WTC11 (cell line): ENCODE measurements at regions not wholly inside any gene's neighbourhood (a gene's known extent, or its start where the extent isn't known, plus 50 kb on each side); places are given as distances from the start of the nearest gene placed in this dataset.

Source experiments
- ATAC-seq: fragments of 200-7000 bp; cut with Tn5 transposase; 2 replicates; pipeline ENCODE4 v1.10.0; 2021; ENCODE audit warnings: mild to moderate bottlenecking, moderate library complexity
- CTCF ChIA-PET: fragments of 300-600 bp; sonication (Branson Sonifier 250); formaldehyde crosslinking; loops from one replicate; lab custom pipeline; 2021; ENCODE audit warnings: antibody characterized with exemption; lab: Charles Lee
- POLR2A ChIA-PET: fragments of 350-600 bp; sonication (Branson Sonifier 250); formaldehyde crosslinking; loops from one replicate; lab custom pipeline; 2021; ENCODE audit warnings: antibody characterized with exemption; lab: Charles Lee
- DNase-seq: peaks from one replicate; pipeline ENCODE4 v3.0.0; 2021; ENCODE audit warnings: low spot score
- H3K27ac Mint-ChIP-seq: 2 replicates; pipeline ENCODE4 v1.8.0; 2021; ENCODE audit warnings: mixed read lengths
- H3K27me3 Mint-ChIP-seq: 2 replicates; pipeline ENCODE4 v1.8.0; 2021; ENCODE audit warnings: low read depth, mild to moderate bottlenecking, moderate library complexity, mixed read lengths
- H3K36me3 Mint-ChIP-seq: 2 replicates; pipeline ENCODE4 v1.8.0; 2021; ENCODE audit warnings: mixed read lengths
- H3K4me1 Mint-ChIP-seq: 2 replicates; pipeline ENCODE4 v1.8.0; 2022; ENCODE audit warnings: mixed read lengths
- H3K4me3 Mint-ChIP-seq: 2 replicates; pipeline ENCODE4 v1.8.0; 2021; ENCODE audit warnings: mild to moderate bottlenecking, moderate library complexity, mixed read lengths
- H3K9me3 Mint-ChIP-seq: 2 replicates; pipeline ENCODE4 v1.8.0; 2021; ENCODE audit warnings: mixed read lengths
- AR ChIP-seq: fragments of 250-450 bp; sonication (Bioruptor Pico); IDR thresholded peaks from 2 replicates; pipeline ENCODE4 v1.9.0; 2021; ENCODE audit warnings: mild to moderate bottlenecking
- FOXJ3 ChIP-seq: sonication (generic); formaldehyde crosslinking; IDR thresholded peaks from 2 replicates; pipeline ENCODE4 v1.9.0; 2021; ENCODE audit warnings: missing genetic modification reagents, mild to moderate bottlenecking, borderline replicate concordance
- FOXP1 ChIP-seq: sonication (generic); formaldehyde crosslinking; IDR thresholded peaks from 2 replicates; pipeline ENCODE4 v1.8.0; 2022; ENCODE audit warnings: missing genetic modification reagents, mild to moderate bottlenecking, moderate library complexity, borderline replicate concordance
- GRHL2 ChIP-seq: fragments of 250-450 bp; sonication (Bioruptor Pico); IDR thresholded peaks from 2 replicates; pipeline ENCODE4 v1.8.0; 2022; ENCODE audit warnings: mild to moderate bottlenecking, moderate library complexity; ENCODE audit not compliant: insufficient replicate concordance, severe bottlenecking
- HMGXB4 ChIP-seq: sonication (generic); formaldehyde crosslinking; IDR thresholded peaks from 2 replicates; pipeline ENCODE4 v1.8.1; 2023; ENCODE audit warnings: mild to moderate bottlenecking, moderate library complexity, missing genetic modification reagents
- IRF2 ChIP-seq: sonication (generic); formaldehyde crosslinking; IDR thresholded peaks from 2 replicates; pipeline ENCODE4 v1.8.0; 2022; ENCODE audit warnings: low read depth, missing genetic modification reagents, borderline replicate concordance
- KAT7 ChIP-seq: sonication (generic); formaldehyde crosslinking; IDR thresholded peaks from 2 replicates; pipeline ENCODE4 v1.8.1; 2023; ENCODE audit warnings: missing genetic modification reagents, mild to moderate bottlenecking, borderline replicate concordance
- NR2C2 ChIP-seq: sonication (generic); formaldehyde crosslinking; IDR thresholded peaks from 2 replicates; pipeline ENCODE4 v1.8.0; 2022; ENCODE audit warnings: mild to moderate bottlenecking, missing genetic modification reagents
- OVOL2 ChIP-seq: fragments of 250-450 bp; sonication (Bioruptor Pico); IDR thresholded peaks from 2 replicates; pipeline ENCODE4 v1.9.0; 2021; ENCODE audit warnings: mild to moderate bottlenecking, borderline replicate concordance
- RORB ChIP-seq: fragments of 250-450 bp; sonication (Bioruptor Pico); IDR thresholded peaks from 2 replicates; pipeline ENCODE4 v1.9.0; 2021; ENCODE audit warnings: mild to moderate bottlenecking
- TCF7 ChIP-seq: sonication (generic); formaldehyde crosslinking; IDR thresholded peaks from 2 replicates; pipeline ENCODE4 v1.8.0; 2022; ENCODE audit warnings: mild to moderate bottlenecking, low read depth, missing genetic modification reagents, moderate library complexity
- ZBTB21 ChIP-seq: sonication (generic); formaldehyde crosslinking; IDR thresholded peaks from 2 replicates; pipeline ENCODE4 v1.8.1; 2023; ENCODE audit warnings: mild to moderate bottlenecking, missing genetic modification reagents, borderline replicate concordance
- ZNF219 ChIP-seq: sonication (generic); formaldehyde crosslinking; IDR thresholded peaks from 2 replicates; pipeline ENCODE4 v1.8.0; 2023; ENCODE audit warnings: missing genetic modification reagents, mild to moderate bottlenecking, borderline replicate concordance
- ZNF263 ChIP-seq: sonication (generic); formaldehyde crosslinking; IDR thresholded peaks from 2 replicates; pipeline ENCODE4 v1.8.1; 2022; ENCODE audit warnings: low read depth, mild to moderate bottlenecking, moderate library complexity, missing genetic modification reagents
- ZNF317 ChIP-seq: sonication (generic); formaldehyde crosslinking; IDR thresholded peaks from 2 replicates; pipeline ENCODE4 v1.8.1; 2023; ENCODE audit warnings: low read depth, mild to moderate bottlenecking, moderate library complexity, missing genetic modification reagents, borderline replicate concordance
- ZNF423 ChIP-seq: fragments of 250-450 bp; sonication (Bioruptor Pico); IDR thresholded peaks from 2 replicates; pipeline ENCODE4 v2.1.2; 2022; ENCODE audit warnings: mild to moderate bottlenecking, moderate library complexity
- ZNF512 ChIP-seq: sonication (generic); formaldehyde crosslinking; IDR thresholded peaks from 2 replicates; pipeline ENCODE4 v1.8.1; 2022; ENCODE audit warnings: missing genetic modification reagents, borderline replicate concordance
- TF ChIP-seq, protein P1 (sequence below): sonication (generic); formaldehyde crosslinking; IDR thresholded peaks from 2 replicates; pipeline ENCODE4 v1.8.0; 2022; ENCODE audit warnings: mild to moderate bottlenecking, missing genetic modification reagents
- TF ChIP-seq, protein P2 (sequence below): sonication (generic); formaldehyde crosslinking; IDR thresholded peaks from 2 replicates; pipeline ENCODE4 v1.8.0; 2022; ENCODE audit warnings: mild to moderate bottlenecking, missing genetic modification reagents

- Mint-ChIP-seq H3K27me3 (no peaks in the 10 kb centered on the region; the same call in 1 of the 2 replicates), H3K4me1 (peaks cover 22% of the 10 kb centered on the region), H3K4me3 (no peak overlapping the region), H3K9me3 (no peaks in the 10 kb centered on the region), H3K27ac (no peak overlapping the region), H3K36me3 (no peaks in the 10 kb centered on the region)
- POLR2A ChIA-PET: no interaction called here
- DNase-seq: no peak
- TF ChIP-seq HMGXB4 (no peak), AR (CRISPR knock-in tag) (no peak), ZNF219 (CRISPR knock-in tag) (no peak), ZNF512 (no peak), OVOL2 (CRISPR knock-in tag) (no peak), ZNF317 (no peak), IRF2 (CRISPR knock-in tag) (no peak), RORB (CRISPR knock-in tag) (no peak), NR2C2 (no peak), FOXP1 (no peak), ZNF423 (CRISPR knock-in tag) (no peak), ZNF263 (CRISPR knock-in tag) (no peak), KAT7 (CRISPR knock-in tag) (no peak), GRHL2 (CRISPR knock-in tag) (no peak), TCF7 (CRISPR knock-in tag) (no peak), ZBTB21 (CRISPR knock-in tag) (no peak)
- TF ChIP-seq, protein P1, sequence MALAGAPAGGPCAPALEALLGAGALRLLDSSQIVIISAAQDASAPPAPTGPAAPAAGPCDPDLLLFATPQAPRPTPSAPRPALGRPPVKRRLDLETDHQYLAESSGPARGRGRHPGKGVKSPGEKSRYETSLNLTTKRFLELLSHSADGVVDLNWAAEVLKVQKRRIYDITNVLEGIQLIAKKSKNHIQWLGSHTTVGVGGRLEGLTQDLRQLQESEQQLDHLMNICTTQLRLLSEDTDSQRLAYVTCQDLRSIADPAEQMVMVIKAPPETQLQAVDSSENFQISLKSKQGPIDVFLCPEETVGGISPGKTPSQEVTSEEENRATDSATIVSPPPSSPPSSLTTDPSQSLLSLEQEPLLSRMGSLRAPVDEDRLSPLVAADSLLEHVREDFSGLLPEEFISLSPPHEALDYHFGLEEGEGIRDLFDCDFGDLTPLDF (CRISPR knock-in tag): no peak
- TF ChIP-seq, protein P2, sequence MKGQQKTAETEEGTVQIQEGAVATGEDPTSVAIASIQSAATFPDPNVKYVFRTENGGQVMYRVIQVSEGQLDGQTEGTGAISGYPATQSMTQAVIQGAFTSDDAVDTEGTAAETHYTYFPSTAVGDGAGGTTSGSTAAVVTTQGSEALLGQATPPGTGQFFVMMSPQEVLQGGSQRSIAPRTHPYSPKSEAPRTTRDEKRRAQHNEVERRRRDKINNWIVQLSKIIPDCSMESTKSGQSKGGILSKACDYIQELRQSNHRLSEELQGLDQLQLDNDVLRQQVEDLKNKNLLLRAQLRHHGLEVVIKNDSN (CRISPR knock-in tag): no peak
- TF ChIP-seq, all 79 proteins: peak for 0
- no peak for ATAC-seq
- CTCF ChIA-PET: no interaction called here
Measured at GRCh38 chr3:124117486-124117885, 125.6 kb upstream of the ROPN1 start.

- POLR2A ChIA-PET: no interaction called here
- Mint-ChIP-seq H3K27ac (no peak overlapping the region), H3K4me1 (peaks cover 18% of the 10 kb centered on the region), H3K36me3 (no peaks in the 10 kb centered on the region), H3K9me3 (no peaks in the 10 kb centered on the region), H3K4me3 (no peak overlapping the region), H3K27me3 (no peaks in the 10 kb centered on the region; the same call in 1 of the 2 replicates)
- TF ChIP-seq FOXJ3 (CRISPR knock-in tag): no peak
- DNase-seq: no peak
- no peak for ATAC-seq
- CTCF ChIA-PET: no interaction called here
Measured at GRCh38 chr3:124118397-124118796, 126.5 kb upstream of the ROPN1 start.
